Spleen (tissue), 7 donors: ENCODE measurements at regions not wholly inside any gene's neighbourhood (a gene's known extent, or its start where the extent isn't known, plus 50 kb on each side); places are given as distances from the start of the nearest gene placed in this dataset.

Experiments
- POLR2A ChIP-seq, 3 donors: fragments of 450-650 bp; IDR thresholded peaks; one replicate each; pipeline ENCODE4 v1.5.1; 2017; ENCODE audit warnings: antibody characterized with exemption in 3 of 3, mild to moderate bottlenecking in 1 of 3
- TF ChIP-seq, protein P1 (sequence below), 11 experiments: fragments of 200-600 bp in 7 of 11; fragments of 450-650 bp in 4 of 11; sonication (generic) in 4 of 11; IDR thresholded peaks in 8 of 11; conservative IDR thresholded peaks in 3 of 11; 1 replicate in 7 of 11; 2 replicates in 4 of 11; pipeline versions ENCODE4 v1.4.0 to v1.8.0; 2016 to 2021; ENCODE audit warnings: antibody characterized with exemption in 11 of 11, inconsistent platforms in 4 of 11, mild to moderate bottlenecking in 1 of 11
- donor health status: DM: no; HTN: no; CAD: no; lungs with moderate emphysema.
- donor health status: DM: no; HTN: no; CAD: no.
- donor health status: DM: no; HTN: no; CAD: no.

DNA sequence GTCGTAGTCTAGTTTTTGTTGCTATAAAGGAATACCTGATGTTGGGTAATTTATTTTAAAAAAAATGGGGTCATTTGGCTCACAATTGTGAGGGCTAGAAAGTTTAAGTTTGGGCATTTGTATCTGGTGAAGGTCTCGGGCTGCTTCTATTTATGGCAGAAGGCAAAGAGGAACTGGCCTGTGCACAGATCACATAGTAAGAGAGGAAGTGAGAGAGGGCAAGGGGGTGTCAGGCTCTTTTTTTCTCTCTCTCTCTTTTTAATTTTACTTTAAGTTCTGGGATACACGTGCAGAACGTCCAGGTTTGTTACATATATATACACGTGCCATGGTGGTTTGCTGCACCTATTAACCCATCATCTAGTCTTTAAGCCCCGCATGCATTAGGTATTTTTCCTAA, 453.3 kb downstream of the DIRAS2 start:
- TF ChIP-seq, protein P1, sequence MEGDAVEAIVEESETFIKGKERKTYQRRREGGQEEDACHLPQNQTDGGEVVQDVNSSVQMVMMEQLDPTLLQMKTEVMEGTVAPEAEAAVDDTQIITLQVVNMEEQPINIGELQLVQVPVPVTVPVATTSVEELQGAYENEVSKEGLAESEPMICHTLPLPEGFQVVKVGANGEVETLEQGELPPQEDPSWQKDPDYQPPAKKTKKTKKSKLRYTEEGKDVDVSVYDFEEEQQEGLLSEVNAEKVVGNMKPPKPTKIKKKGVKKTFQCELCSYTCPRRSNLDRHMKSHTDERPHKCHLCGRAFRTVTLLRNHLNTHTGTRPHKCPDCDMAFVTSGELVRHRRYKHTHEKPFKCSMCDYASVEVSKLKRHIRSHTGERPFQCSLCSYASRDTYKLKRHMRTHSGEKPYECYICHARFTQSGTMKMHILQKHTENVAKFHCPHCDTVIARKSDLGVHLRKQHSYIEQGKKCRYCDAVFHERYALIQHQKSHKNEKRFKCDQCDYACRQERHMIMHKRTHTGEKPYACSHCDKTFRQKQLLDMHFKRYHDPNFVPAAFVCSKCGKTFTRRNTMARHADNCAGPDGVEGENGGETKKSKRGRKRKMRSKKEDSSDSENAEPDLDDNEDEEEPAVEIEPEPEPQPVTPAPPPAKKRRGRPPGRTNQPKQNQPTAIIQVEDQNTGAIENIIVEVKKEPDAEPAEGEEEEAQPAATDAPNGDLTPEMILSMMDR (IDR thresholded peaks at IDR 0.05 in 8 of 11, conservative IDR thresholded peaks at IDR 0.05 in 3 of 11): no peak
- no peak for TF ChIP-seq POLR2A (IDR thresholded peaks at IDR 0.05)
